HEK293 (cell line): ENCODE measurements at regions not wholly inside any gene's neighbourhood (a gene's known extent, or its start where the extent isn't known, plus 50 kb on each side); places are given as distances from the start of the nearest gene placed in this dataset.

Source experiments
- FEZF1 ChIP-seq: fragments of 450-650 bp; formaldehyde crosslinking; IDR thresholded peaks from 2 replicates; pipeline ENCODE4 v1.5.1; 2016; ENCODE audit warnings: missing biosample characterization, missing genetic modification characterization
- GLIS1 ChIP-seq: fragments of 450-650 bp; formaldehyde crosslinking; IDR thresholded peaks from 2 replicates; pipeline ENCODE4 v1.5.1; 2016; ENCODE audit warnings: missing biosample characterization, missing genetic modification characterization
- HOXC10 ChIP-seq: sonication (generic); formaldehyde crosslinking; IDR thresholded peaks from 2 replicates; pipeline ENCODE4 v1.8.1; 2023; ENCODE audit warnings: mild to moderate bottlenecking, missing genetic modification reagents
- KLF17 ChIP-seq: fragments of 450-650 bp; formaldehyde crosslinking; IDR thresholded peaks from 2 replicates; pipeline ENCODE4 v1.5.1; 2016; ENCODE audit warnings: missing biosample characterization, missing genetic modification characterization
- OVOL3 ChIP-seq: fragments of 450-650 bp; formaldehyde crosslinking; IDR thresholded peaks from 2 replicates; pipeline ENCODE4 v1.5.1; 2016; ENCODE audit warnings: missing biosample characterization, missing genetic modification characterization
- PBX3 ChIP-seq: sonication (generic); formaldehyde crosslinking; IDR thresholded peaks from 2 replicates; pipeline ENCODE4 v1.8.1; 2022; ENCODE audit warnings: mild to moderate bottlenecking, moderate library complexity, missing genetic modification reagents
- TCF7L2 ChIP-seq: IDR thresholded peaks from 2 replicates; pipeline ENCODE4 v1.6.1; 2011; ENCODE audit warnings: low read depth, mild to moderate bottlenecking, inconsistent platforms, low read length, moderate library complexity, borderline replicate concordance
- ZBTB8A ChIP-seq: fragments of 450-650 bp; formaldehyde crosslinking; IDR thresholded peaks from 2 replicates; pipeline ENCODE4 v1.5.1; 2016; ENCODE audit warnings: missing biosample characterization, missing genetic modification characterization
- ZFHX2 ChIP-seq: fragments of 450-650 bp; formaldehyde crosslinking; conservative IDR thresholded peaks from 2 replicates; pipeline ENCODE4 v1.5.1; 2016; ENCODE audit warnings: missing biosample characterization, missing genetic modification characterization
- ZFP3 ChIP-seq: fragments of 450-650 bp; formaldehyde crosslinking; IDR thresholded peaks from 2 replicates; pipeline ENCODE4 v1.5.1; 2016; ENCODE audit warnings: low read depth, missing biosample characterization, missing genetic modification characterization
- ZFP69B ChIP-seq: fragments of 450-650 bp; formaldehyde crosslinking; IDR thresholded peaks from 2 replicates; pipeline ENCODE4 v1.5.1; 2016; ENCODE audit warnings: missing biosample characterization, missing genetic modification characterization
- ZIC2 ChIP-seq: fragments of 450-650 bp; formaldehyde crosslinking; IDR thresholded peaks from 2 replicates; pipeline ENCODE4 v1.5.1; 2016; ENCODE audit warnings: missing biosample characterization, missing genetic modification characterization
- ZNF121 ChIP-seq: fragments of 450-650 bp; formaldehyde crosslinking; IDR thresholded peaks from 2 replicates; pipeline ENCODE4 v1.5.1; 2016; ENCODE audit warnings: missing biosample characterization, missing genetic modification characterization
- ZNF146 ChIP-seq: fragments of 450-650 bp; formaldehyde crosslinking; IDR thresholded peaks from 2 replicates; pipeline ENCODE4 v1.5.1; 2016; ENCODE audit warnings: missing biosample characterization, missing genetic modification characterization
- ZNF157 ChIP-seq: fragments of 450-650 bp; formaldehyde crosslinking; IDR thresholded peaks from 2 replicates; pipeline ENCODE4 v1.5.1; 2016; ENCODE audit warnings: missing biosample characterization, missing genetic modification characterization
- ZNF169 ChIP-seq: fragments of 450-650 bp; formaldehyde crosslinking; IDR thresholded peaks from 2 replicates; pipeline ENCODE4 v1.5.1; 2016; ENCODE audit warnings: missing biosample characterization, missing genetic modification characterization
- ZNF18 ChIP-seq: fragments of 450-650 bp; formaldehyde crosslinking; IDR thresholded peaks from 2 replicates; pipeline ENCODE4 v1.5.1; 2016; ENCODE audit warnings: missing biosample characterization, missing genetic modification characterization
- ZNF221 ChIP-seq: fragments of 450-650 bp; formaldehyde crosslinking; IDR thresholded peaks from 2 replicates; pipeline ENCODE4 v1.5.1; 2017; ENCODE audit warnings: missing biosample characterization, missing genetic modification characterization, borderline replicate concordance
- ZNF248 ChIP-seq: fragments of 450-650 bp; formaldehyde crosslinking; IDR thresholded peaks from 2 replicates; pipeline ENCODE4 v1.5.1; 2017; ENCODE audit warnings: missing biosample characterization, missing genetic modification characterization
- ZNF280C ChIP-seq: fragments of 450-650 bp; formaldehyde crosslinking; IDR thresholded peaks from 2 replicates; pipeline ENCODE4 v1.5.1; 2016; ENCODE audit warnings: missing biosample characterization, missing genetic modification characterization
- ZNF280D ChIP-seq: fragments of 450-650 bp; formaldehyde crosslinking; IDR thresholded peaks from 2 replicates; pipeline ENCODE4 v1.5.1; 2016; ENCODE audit warnings: missing biosample characterization, missing genetic modification characterization
- ZNF398 ChIP-seq: fragments of 450-650 bp; formaldehyde crosslinking; IDR thresholded peaks from 2 replicates; pipeline ENCODE4 v1.5.1; 2017; ENCODE audit warnings: missing biosample characterization, missing genetic modification characterization
- ZNF404 ChIP-seq: fragments of 450-650 bp; formaldehyde crosslinking; IDR thresholded peaks from 2 replicates; pipeline ENCODE4 v1.5.1; 2017; ENCODE audit warnings: missing biosample characterization, missing genetic modification characterization
- ZNF521 ChIP-seq: fragments of 450-650 bp; formaldehyde crosslinking; IDR thresholded peaks from 2 replicates; pipeline ENCODE4 v1.5.1; 2017; ENCODE audit warnings: missing biosample characterization, mild to moderate bottlenecking, missing genetic modification characterization
- ZNF558 ChIP-seq: fragments of 450-650 bp; formaldehyde crosslinking; IDR thresholded peaks from 2 replicates; pipeline ENCODE4 v1.5.1; 2016; ENCODE audit warnings: missing biosample characterization, missing genetic modification characterization
- ZNF596 ChIP-seq: fragments of 450-650 bp; IDR thresholded peaks from 2 replicates; pipeline ENCODE4 v1.5.0; 2018; ENCODE audit warnings: missing biosample characterization, mild to moderate bottlenecking, missing genetic modification characterization, moderate library complexity
- ZNF639 ChIP-seq: fragments of 450-650 bp; formaldehyde crosslinking; IDR thresholded peaks from 2 replicates; pipeline ENCODE4 v1.5.1; 2016; ENCODE audit warnings: missing biosample characterization, missing genetic modification characterization
- ZNF830 ChIP-seq: fragments of 450-650 bp; IDR thresholded peaks from 2 replicates; pipeline ENCODE4 v1.5.0; 2018; ENCODE audit warnings: missing biosample characterization, missing genetic modification characterization, low read depth, mild to moderate bottlenecking, moderate library complexity

GRCh38 chr1:87852410-87853161 lies 523.9 kb downstream of the LMO4 start (continued):
- TF ChIP-seq KLF17 (tag by site-specific recombination) (no peak), OVOL3 (tag by site-specific recombination) (0 out of 2 replicates have a peak, but pooled peaks have one; percentile 28), ZNF248 (no peak), ZNF280C (tag by site-specific recombination) (no peak), ZNF639 (tag by site-specific recombination) (no peak), ZNF221 (no peak), TCF7L2 (peak; percentile 54; the same call in 1 of the 2 replicates), ZFP69B (no peak), ZBTB8A (tag by site-specific recombination) (no peak), ZNF280D (no peak), ZNF169 (tag by site-specific recombination) (no peak), ZNF596 (tag by site-specific recombination) (no peak), ZNF558 (no peak), ZNF398 (tag by site-specific recombination) (peak; percentile 13; the same call in 1 of the 2 replicates), ZNF18 (tag by site-specific recombination) (peak; percentile 61; the same call in 1 of the 2 replicates), ZIC2 (tag by site-specific recombination) (no peak), ZNF146 (tag by site-specific recombination) (no peak), FEZF1 (tag by site-specific recombination) (peak; percentile 88), ZFP3 (tag by site-specific recombination) (no peak), ZFHX2 (tag by site-specific recombination) (no peak), HOXC10 (CRISPR knock-in tag) (no peak), PBX3 (CRISPR knock-in tag) (no peak), GLIS1 (tag by site-specific recombination) (peak; percentile 37; the same call in 1 of the 2 replicates), ZNF830 (tag by site-specific recombination) (no peak), ZNF157 (tag by site-specific recombination) (no peak), ZNF404 (no peak), ZNF521 (tag by site-specific recombination) (no peak), ZNF121 (tag by site-specific recombination) (no peak)
